A549 (cell line): ENCODE measurements at regions not wholly inside any gene's neighbourhood (a gene's known extent, or its start where the extent isn't known, plus 50 kb on each side); places are given as distances from the start of the nearest gene placed in this dataset.

Source experiments
- CHD2 ChIP-seq: fragments of 150-350 bp; IDR thresholded peaks from 2 replicates; pipeline ENCODE4 v1.6.1; 2014; ENCODE audit warnings: low read length; ENCODE audit not compliant: partially characterized antibody
- SMC3 ChIP-seq: fragments of >200 bp; sonication (Bioruptor Twin); formaldehyde crosslinking; IDR thresholded peaks from 3 replicates; pipeline ENCODE4 v1.6.1; 2018; ENCODE audit warnings: inconsistent platforms

DNA sequence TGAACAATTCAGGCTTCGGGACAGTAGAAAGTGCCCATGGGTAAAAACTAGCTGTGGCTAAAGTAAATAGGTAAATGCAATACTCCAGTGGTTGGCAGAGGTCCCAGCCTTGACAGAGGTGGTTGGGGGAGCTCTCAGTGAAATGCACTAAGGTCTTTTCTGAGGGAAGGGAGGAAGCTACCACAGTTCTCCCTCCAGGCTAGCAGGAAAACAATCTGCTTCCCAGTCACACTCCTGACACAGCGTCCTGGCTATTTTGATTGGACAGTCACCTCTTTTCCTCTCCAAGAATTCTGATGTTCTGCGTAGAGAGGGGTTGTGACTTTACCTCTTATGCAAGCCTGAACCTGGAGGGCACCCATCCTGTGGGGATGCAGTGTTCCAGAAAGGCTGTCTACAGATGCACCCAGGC lies 128.7 kb downstream of the CYSLTR2 start:
- no peak for TF ChIP-seq CHD2
- TF ChIP-seq SMC3: no peak
